H1 (cell line): ENCODE measurements at regions not wholly inside any gene's neighbourhood (a gene's known extent, or its start where the extent isn't known, plus 50 kb on each side); places are given as distances from the start of the nearest gene placed in this dataset.

Experiments used
- CTCF ChIA-PET: fragments of 300-600 bp; sonication (Branson Sonifier 250); formaldehyde crosslinking; loops from one replicate; lab custom pipeline; 2021; ENCODE audit not compliant: partially characterized antibody; lab: Charles Lee
- POLR2A ChIA-PET: fragments of 300-600 bp; sonication (Branson Sonifier 250); formaldehyde crosslinking; loops from one replicate; lab custom pipeline; 2021; ENCODE audit warnings: inconsistent platforms; ENCODE audit not compliant: partially characterized antibody; lab: Charles Lee
- DNase-seq, 2 experiments: peaks; one replicate each; pipeline versions ENCODE4 v3.0.0 to v3.0.0-alpha.2; 2010 to 2022; ENCODE audit warnings: low spot score in 2 of 2, low read depth in 1 of 2, mixed read lengths in 1 of 2
- FAIRE-seq: peaks from 2 replicates; lab custom pipeline; 2011; peaks lifted over from hg19 to GRCh38; lab: Jason Lieb, UNC
- H2AFZ ChIP-seq: 2 replicates; pipeline ENCODE4 v1.8.1; 2012; ENCODE audit warnings: low read length, inconsistent platforms
- H2AK5ac ChIP-seq: 2 replicates; pipeline ENCODE4 v1.6.1; 2013; ENCODE audit warnings: low read depth, low read length
- H2BK120ac ChIP-seq: replicated peaks from 2 replicates; pipeline ENCODE3; 2013; ENCODE audit warnings: low read depth, low read length, inconsistent platforms
- H2BK12ac ChIP-seq: 2 replicates; pipeline ENCODE4 v1.6.1; 2013; ENCODE audit warnings: low read depth, low read length
- H2BK15ac ChIP-seq: 2 replicates; pipeline ENCODE4 v1.6.1; 2013; ENCODE audit warnings: low read length
- H2BK20ac ChIP-seq: 2 replicates; pipeline ENCODE4 v1.6.1; 2013; ENCODE audit warnings: low read length
- H2BK5ac ChIP-seq: 2 replicates; pipeline ENCODE4 v1.6.1; 2013; ENCODE audit warnings: low read depth, low read length
- H3K14ac ChIP-seq: 2 replicates; pipeline ENCODE4 v1.6.1; 2013; ENCODE audit warnings: inconsistent platforms; ENCODE audit not compliant: insufficient read length
- H3K18ac ChIP-seq: 2 replicates; pipeline ENCODE4 v1.6.1; 2013; ENCODE audit warnings: low read length; ENCODE audit errors: extremely low read depth
- H3K23ac ChIP-seq: 2 replicates; pipeline ENCODE4 v1.6.1; 2013; ENCODE audit warnings: inconsistent platforms; ENCODE audit not compliant: insufficient read length
- H3K23me2 ChIP-seq: 2 replicates; pipeline ENCODE4 v1.6.1; 2013; ENCODE audit warnings: low read depth, low read length
- H3K27ac ChIP-seq: 2 replicates; pipeline ENCODE4 v1.6.1; 2011; ENCODE audit warnings: low read depth, low read length, inconsistent platforms
- H3K27me3 ChIP-seq, 4 experiments: replicated peaks in 1 of 4; 1 replicate in 1 of 4; 2 replicates in 3 of 4; pipeline versions ENCODE4 v1.6.1 to v1.8.1; 2011 to 2013; ENCODE audit warnings: low read length in 3 of 4, mild to moderate bottlenecking in 3 of 4, inconsistent platforms in 2 of 4, mixed read lengths in 2 of 4, moderate library complexity in 1 of 4; ENCODE audit not compliant: control insufficient read depth in 3 of 4, insufficient read depth in 3 of 4; ENCODE audit errors: extremely low read depth in 1 of 4
- H3K36me3 ChIP-seq, 4 experiments: 2 replicates each; pipeline versions ENCODE4 v1.6.1 to v1.8.1; 2011 to 2013; ENCODE audit warnings: mild to moderate bottlenecking in 4 of 4, low read length in 3 of 4, moderate library complexity in 2 of 4, control low read depth in 1 of 4, inconsistent platforms in 1 of 4; ENCODE audit not compliant: insufficient read depth in 4 of 4, control insufficient read depth in 2 of 4
- H3K4ac ChIP-seq: replicated peaks from 2 replicates; pipeline ENCODE3; 2013; ENCODE audit warnings: low read length, low read depth, mixed read lengths, inconsistent platforms; ENCODE audit not compliant: insufficient read length
- H3K4me1 ChIP-seq, 4 experiments: replicated peaks in 1 of 4; 1 replicate in 1 of 4; 2 replicates in 3 of 4; pipeline versions ENCODE4 v1.6.1 to v1.8.1; 2011 to 2013; ENCODE audit warnings: low read length in 3 of 4, inconsistent platforms in 2 of 4, mixed read lengths in 1 of 4; ENCODE audit not compliant: insufficient read depth in 4 of 4, control insufficient read depth in 3 of 4
- H3K4me2 ChIP-seq, 2 experiments: 2 replicates each; pipeline versions ENCODE4 v1.6.1 to v1.8.1; 2011 to 2013; ENCODE audit warnings: low read depth in 2 of 2, low read length in 2 of 2, control low read depth in 1 of 2, inconsistent platforms in 1 of 2, mild to moderate bottlenecking in 1 of 2; ENCODE audit not compliant: insufficient read depth in 1 of 2
- H3K4me3 ChIP-seq, 4 experiments: fragments of 200-600, 300-600 bp in 1 of 4; sonication (generic), shearing (Covaris generic), sonication (Bioruptor Twin) in 1 of 4; 2 replicates each; pipeline versions ENCODE4 v1.5.1 to v1.8.1; 2011 to 2016; ENCODE audit warnings: low read length in 4 of 4, low read depth in 3 of 4, control low read depth in 2 of 4, inconsistent platforms in 2 of 4, mild to moderate bottlenecking in 2 of 4, mixed read lengths in 1 of 4, moderate library complexity in 1 of 4; ENCODE audit not compliant: insufficient read depth in 2 of 4; ENCODE audit errors: extremely low read depth in 1 of 4
- H3K56ac ChIP-seq: replicated peaks from 2 replicates; pipeline ENCODE3; 2013; ENCODE audit warnings: low read depth, mild to moderate bottlenecking, mixed read lengths, low read length, inconsistent platforms; ENCODE audit not compliant: insufficient read length
- H3K79me1 ChIP-seq: 2 replicates; pipeline ENCODE4 v1.6.1; 2013; ENCODE audit warnings: low read depth, low read length, control low read depth
- H3K79me2 ChIP-seq, 2 experiments: 2 replicates each; pipeline versions ENCODE4 v1.6.1 to v1.8.1; 2012 to 2013; ENCODE audit warnings: low read length in 2 of 2, mild to moderate bottlenecking in 2 of 2, inconsistent platforms in 1 of 2; ENCODE audit not compliant: insufficient read depth in 2 of 2, control insufficient read depth in 1 of 2
- H3K9ac ChIP-seq, 4 experiments: replicated peaks in 1 of 4; 1 replicate in 1 of 4; 2 replicates in 3 of 4; pipeline versions ENCODE4 v1.6.1 to v1.8.1; 2011 to 2013; ENCODE audit warnings: low read depth in 3 of 4, low read length in 3 of 4, control low read depth in 2 of 4, mild to moderate bottlenecking in 2 of 4, moderate library complexity in 2 of 4, inconsistent platforms in 1 of 4; ENCODE audit errors: extremely low read depth in 1 of 4
- H3K9me3 ChIP-seq, 2 experiments: 2 replicates each; pipeline versions ENCODE4 v1.6.1 to v1.8.1; 2012 to 2013; ENCODE audit warnings: mild to moderate bottlenecking in 2 of 2, moderate library complexity in 2 of 2, control low read depth in 1 of 2, inconsistent platforms in 1 of 2, low read depth in 1 of 2, low read length in 1 of 2, mixed read lengths in 1 of 2; ENCODE audit not compliant: insufficient read depth in 2 of 2
- H4K20me1 ChIP-seq, 2 experiments: replicated peaks in 1 of 2; 2 replicates each; pipeline versions ENCODE3 to v1.8.1; 2011 to 2013; ENCODE audit warnings: inconsistent platforms in 2 of 2, low read length in 2 of 2, mild to moderate bottlenecking in 1 of 2; ENCODE audit not compliant: insufficient read depth in 2 of 2, control insufficient read depth in 1 of 2
- H4K5ac ChIP-seq: 2 replicates; pipeline ENCODE4 v1.6.1; 2013; ENCODE audit warnings: low read length, low read depth, mixed read lengths, inconsistent platforms; ENCODE audit not compliant: insufficient read length
- H4K8ac ChIP-seq: 2 replicates; pipeline ENCODE4 v1.8.0; 2013; ENCODE audit warnings: mild to moderate bottlenecking, moderate library complexity, low read length, inconsistent platforms; ENCODE audit not compliant: insufficient read depth; ENCODE audit errors: extremely low read depth
- H4K91ac ChIP-seq: replicated peaks from 2 replicates; pipeline ENCODE3; 2013; ENCODE audit warnings: low read length, mixed read lengths, inconsistent platforms; ENCODE audit not compliant: insufficient read length
- BACH1 ChIP-seq: IDR thresholded peaks from 2 replicates; pipeline ENCODE4 v1.6.1; 2012; ENCODE audit warnings: low read length, improper control_type of control experiment
- BCL11A ChIP-seq, 2 experiments: IDR thresholded peaks; one replicate each; pipeline ENCODE4 v1.6.1; 2011; ENCODE audit warnings: low read depth in 2 of 2, low read length in 2 of 2, mild to moderate bottlenecking in 2 of 2
- EP300 ChIP-seq, 2 experiments: IDR thresholded peaks; 1 replicate in 1 of 2; 2 replicates in 1 of 2; pipeline ENCODE4 v1.6.1; 2011 to 2012; ENCODE audit warnings: low read depth in 2 of 2, low read length in 2 of 2, mild to moderate bottlenecking in 2 of 2, borderline replicate concordance in 1 of 2, inconsistent platforms in 1 of 2, moderate library complexity in 1 of 2
- FOSL1 ChIP-seq: IDR thresholded peaks from 2 replicates; pipeline ENCODE4 v1.6.1; 2011; ENCODE audit warnings: mild to moderate bottlenecking, low read depth, low read length, moderate library complexity; ENCODE audit not compliant: insufficient read depth
- RAD21 ChIP-seq, 2 experiments: IDR thresholded peaks in 1 of 2; conservative IDR thresholded peaks in 1 of 2; 2 replicates each; pipeline ENCODE4 v1.6.1; 2011; ENCODE audit warnings: low read depth in 2 of 2, low read length in 2 of 2, improper control_type of control experiment in 1 of 2, inconsistent platforms in 1 of 2, mild to moderate bottlenecking in 1 of 2, moderate library complexity in 1 of 2
- RFX5 ChIP-seq: IDR thresholded peaks from 2 replicates; pipeline ENCODE4 v1.6.1; 2011; ENCODE audit warnings: low read depth, low read length, improper control_type of control experiment, borderline replicate concordance
- SP1 ChIP-seq: IDR thresholded peaks from 2 replicates; pipeline ENCODE4 v1.6.1; 2011; ENCODE audit warnings: low read depth, low read length
- TAF7 ChIP-seq: optimal IDR thresholded peaks from 2 replicates; pipeline ENCODE3; 2011; ENCODE audit warnings: low read depth, mild to moderate bottlenecking, inconsistent platforms, low read length, moderate library complexity, borderline replicate concordance
- TEAD4 ChIP-seq: IDR thresholded peaks from 2 replicates; pipeline ENCODE4 v1.6.1; 2012; ENCODE audit warnings: low read depth, low read length, inconsistent platforms, mixed read lengths
- WGBS, 2 experiments: shearing (Covaris generic) in 1 of 2; methylation state at CpG; one replicate each; pipeline versions ENCODE4 v1.1.6 to v1.1.7; 2013 to 2015; ENCODE audit warnings: low lambda C conversion rate in 2 of 2, mixed read lengths in 2 of 2, inconsistent platforms in 1 of 2, low coverage in 1 of 2, missing lambda C conversion rate in 1 of 2; ENCODE audit not compliant: insufficient replicate concordance in 2 of 2, insufficient coverage in 1 of 2, insufficient read length in 1 of 2; ENCODE audit errors: extremely low coverage in 1 of 2, missing lambda C conversion rate in 1 of 2; 5-methylcytosine and 5-hydroxymethylcytosine counted together

DNA sequence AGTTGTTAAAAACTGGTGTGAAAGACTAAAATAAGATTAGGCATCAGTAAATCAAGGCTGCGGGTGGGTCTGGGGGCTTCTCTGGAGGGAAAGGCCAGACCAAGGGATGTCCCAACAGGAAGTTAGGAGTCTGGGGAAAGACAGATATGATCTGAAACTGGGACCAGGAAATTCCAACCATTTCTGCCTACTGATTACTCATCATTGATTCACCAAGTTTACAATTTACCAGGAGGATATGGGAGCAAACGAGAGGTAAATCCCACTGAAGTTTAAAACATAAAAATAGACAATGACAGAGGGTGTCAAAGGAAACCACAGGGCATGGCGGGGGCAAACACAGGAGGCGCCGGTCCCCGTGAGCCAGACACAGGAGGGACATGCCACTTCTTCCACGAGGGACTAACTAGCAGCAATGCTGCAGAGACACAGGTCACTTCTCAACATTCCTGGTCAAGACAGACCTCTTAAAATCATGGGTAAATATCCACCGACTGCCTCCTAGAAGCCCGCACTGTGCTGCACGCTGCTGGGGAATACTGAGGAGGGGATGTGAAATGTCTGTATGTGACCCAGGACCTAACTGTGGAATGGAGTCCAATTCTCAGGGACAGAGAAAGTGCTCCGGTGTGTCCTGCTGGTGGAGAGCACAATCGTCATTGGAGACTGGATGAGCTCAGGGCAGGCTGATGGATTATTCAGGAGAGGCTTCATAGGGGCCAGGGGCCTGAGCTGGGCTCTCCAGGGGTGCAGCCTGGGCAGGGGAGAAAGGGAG, 153.4 kb upstream of the KLF14 start:
- peaks cover 0 to 4% (median 1%) of the 10 kb centered on the region in 4 experiments; a peak in 1 of 8 replicates for H3K36me3 ChIP-seq
- peaks cover 0 to 3% (median 1%) of the 10 kb centered on the region in 4 experiments; a peak in 4 of 7 replicates for H3K4me1 ChIP-seq
- H3K18ac ChIP-seq: no peak overlapping the region
- H4K5ac ChIP-seq: no peak overlapping the region
- H3K9me3 ChIP-seq: no peaks in the 10 kb centered on the region
- TF ChIP-seq RFX5: no peak
- no peak for TF ChIP-seq SP1
- no peak for TF ChIP-seq RAD21 (IDR thresholded peaks at IDR 0.05 in 1 of 2, conservative IDR thresholded peaks at IDR 0.05 in 1 of 2; ENCODE audit: low read depth in 2 of 2, low read length in 2 of 2)
- TF ChIP-seq EP300 (IDR thresholded peaks at IDR 0.05; ENCODE audit: borderline replicate concordance in 1 of 2, low read depth in 2 of 2, low read length in 2 of 2): no peak
- TF ChIP-seq BACH1: no peak
- TF ChIP-seq FOSL1: no peak
- TF ChIP-seq BCL11A (IDR thresholded peaks at IDR 0.05; ENCODE audit: low read depth in 2 of 2, low read length in 2 of 2): no peak
- no peak for TF ChIP-seq TAF7
- no peak for TF ChIP-seq TEAD4
- ChIA-PET CTCF (interaction anchor here (0.5 to 10.4 kb wide), 7 partner anchors 9 to 64 kb away, joined by 3 to 120 read pairs (median 5); no protein-coding TSS in a partner anchor), POLR2A (no interaction called here)
- H3K4me3 ChIP-seq: no peak overlapping the region
- no peaks in the 10 kb centered on the region; the same call in 1 of the 2 replicates for H3K79me1 ChIP-seq
- DNase-seq: peak in 1 of 2 experiments; percentile 14
- H3K4ac ChIP-seq: no peak overlapping the region
- H4K8ac ChIP-seq: no peak overlapping the region
- no peak overlapping the region for H3K9ac ChIP-seq
- no peak overlapping the region for H4K91ac ChIP-seq
- no peaks in the 10 kb centered on the region for H3K79me2 ChIP-seq
- no peaks in the 10 kb centered on the region for H3K27me3 ChIP-seq
- no peaks in the 10 kb centered on the region for H4K20me1 ChIP-seq
- H3K4me2 ChIP-seq: no peak overlapping the region
- no peak overlapping the region for H2BK20ac ChIP-seq
- H3K27ac ChIP-seq: no peak overlapping the region
- H2BK15ac ChIP-seq: no peak overlapping the region
- H2BK12ac ChIP-seq: no peak overlapping the region
- no peak overlapping the region for H2AK5ac ChIP-seq
- no peak overlapping the region for H2BK120ac ChIP-seq
- no peak overlapping the region for H3K14ac ChIP-seq
- peak overlapping the region; percentile 21; the same call in 1 of the 2 replicates for H2BK5ac ChIP-seq
- H3K23ac ChIP-seq: no peak overlapping the region
- no peaks in the 10 kb centered on the region for H3K23me2 ChIP-seq
- H3K56ac ChIP-seq: no peak overlapping the region
- 95% methylated on average over 12 of the region's 12 CpGs; no CpG with 5 or more reads in 1 of the 2 experiments for WGBS, 2 experiments
- no peak for FAIRE-seq
- H2AFZ ChIP-seq: no peak overlapping the region
